Activated naive CD8-positive, alpha-beta T cell treated with anti-CD3 and anti-CD28 coated beads, Interleukin-2, amount 50 U/mL, for 24 hours (primary cell): ENCODE measurements at regions not wholly inside any gene's neighbourhood (a gene's known extent, or its start where the extent isn't known, plus 50 kb on each side); places are given as distances from the start of the nearest gene placed in this dataset.

Experiments
- ATAC-seq: fragments of 150-1000 bp; cut with Tn5 transposase; one replicate; pipeline ENCODE4 v1.10.0; 2021
- DNase-seq: peaks from one replicate; pipeline ENCODE4 v3.0.0; 2021
- H3K27ac Mint-ChIP-seq: one replicate; pipeline ENCODE4 v1.8.0; 2021; ENCODE audit warnings: mild to moderate bottlenecking, mixed read lengths
- H3K27me3 Mint-ChIP-seq: one replicate; pipeline ENCODE4 v1.8.0; 2021; ENCODE audit warnings: mixed read lengths
- H3K36me3 Mint-ChIP-seq: one replicate; pipeline ENCODE4 v1.8.0; 2021; ENCODE audit warnings: low read depth, mixed read lengths
- H3K4me1 Mint-ChIP-seq: one replicate; pipeline ENCODE4 v1.8.0; 2021; ENCODE audit warnings: mixed read lengths
- H3K4me3 Mint-ChIP-seq: one replicate; pipeline ENCODE4 v1.8.0; 2021; ENCODE audit warnings: mild to moderate bottlenecking, moderate library complexity, mixed read lengths
- H3K9me3 Mint-ChIP-seq: one replicate; pipeline ENCODE4 v1.8.0; 2021; ENCODE audit warnings: mixed read lengths

GRCh38 chr9:113808391-113809358 lies 67.4 kb upstream of the ZNF618 start:
- peaks cover 18% of the 10 kb centered on the region for H3K27me3 Mint-ChIP-seq
- H3K27ac Mint-ChIP-seq = no peak overlapping the region
- DNase-seq = no peak

GRCh38 chr9:113817171-113817570 lies 58.9 kb upstream of the ZNF618 start:
- Mint-ChIP-seq H3K4me3 (no peak overlapping the region), H3K36me3 (no peaks in the 10 kb centered on the region), H3K27ac (no peak overlapping the region), H3K4me1 (no peaks in the 10 kb centered on the region), H3K27me3 (peaks cover 31% of the 10 kb centered on the region), H3K9me3 (no peaks in the 10 kb centered on the region)
- ATAC-seq (no peak), DNase-seq (no peak)

More at GRCh38 chr9:113808391-113809358, 67.4 kb upstream of the ZNF618 start:
- H3K4me1 Mint-ChIP-seq = peaks cover 1% of the 10 kb centered on the region
- no peak for ATAC-seq
- no peaks in the 10 kb centered on the region for H3K36me3 Mint-ChIP-seq
- H3K4me3 Mint-ChIP-seq = no peak overlapping the region
- no peaks in the 10 kb centered on the region for H3K9me3 Mint-ChIP-seq

GRCh38 chr9:113818391-113818790 lies 57.7 kb upstream of the ZNF618 start:
- no peak for ATAC-seq
- H3K27ac Mint-ChIP-seq = no peak overlapping the region
- no peaks in the 10 kb centered on the region for H3K36me3 Mint-ChIP-seq

GRCh38 chr9:113822315-113822714 lies 53.8 kb upstream of the ZNF618 start:
- Mint-ChIP-seq H3K4me1 (no peaks in the 10 kb centered on the region), H3K9me3 (peaks cover 7% of the 10 kb centered on the region), H3K4me3 (no peak overlapping the region), H3K36me3 (no peaks in the 10 kb centered on the region), H3K27me3 (peaks cover 32% of the 10 kb centered on the region), H3K27ac (no peak overlapping the region)
- ATAC-seq (no peak), DNase-seq (no peak)

More at GRCh38 chr9:113818391-113818790, 57.7 kb upstream of the ZNF618 start:
- peaks cover 27% of the 10 kb centered on the region for H3K27me3 Mint-ChIP-seq
- no peak for DNase-seq
- no peak overlapping the region for H3K4me3 Mint-ChIP-seq
- no peaks in the 10 kb centered on the region for H3K4me1 Mint-ChIP-seq
- H3K9me3 Mint-ChIP-seq = peaks cover 4% of the 10 kb centered on the region

DNA sequence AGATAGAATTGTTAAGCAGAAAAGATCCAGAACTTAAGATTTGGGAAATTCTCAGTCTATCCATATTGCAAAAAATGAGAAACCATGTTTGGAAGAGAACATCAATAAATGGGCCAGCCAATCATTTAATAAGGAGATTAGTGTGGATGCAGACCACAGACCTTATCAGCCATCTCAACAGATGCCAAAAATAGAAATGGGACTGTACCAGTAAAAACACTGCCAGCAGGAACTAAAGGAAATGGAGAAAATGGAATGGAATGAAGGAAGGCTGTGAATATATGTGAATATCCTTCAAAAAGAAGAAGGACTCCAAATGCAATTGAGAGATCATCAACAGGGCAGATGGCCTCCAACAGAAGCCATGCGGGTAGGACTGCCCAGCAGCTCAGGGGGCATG lies 52.7 kb upstream of the ZNF618 start:
- Mint-ChIP-seq H3K4me3 (no peak overlapping the region), H3K4me1 (peaks cover 2% of the 10 kb centered on the region), H3K27me3 (peaks cover 29% of the 10 kb centered on the region), H3K36me3 (no peaks in the 10 kb centered on the region), H3K9me3 (peaks cover 13% of the 10 kb centered on the region), H3K27ac (no peak overlapping the region)
- no peak for DNase-seq
- no peak for ATAC-seq
